T-helper 2 cell treated with Interferon-gamma antibody and Interleukin-4, amounts not matched to agents 5 μg/mL and 100 μg/mL, for 36 hours (primary cell): ENCODE measurements at regions not wholly inside any gene's neighbourhood (a gene's known extent, or its start where the extent isn't known, plus 50 kb on each side); places are given as distances from the start of the nearest gene placed in this dataset.

Experiments
- DNase-seq: peaks from one replicate; pipeline ENCODE4 v3.0.0; 2021; ENCODE audit warnings: low spot score
- H3K27ac Mint-ChIP-seq: one replicate; pipeline ENCODE4 v1.8.0; 2021; ENCODE audit warnings: mild to moderate bottlenecking, mixed read lengths
- H3K27me3 Mint-ChIP-seq: one replicate; pipeline ENCODE4 v1.8.0; 2021; ENCODE audit warnings: low read depth, mixed read lengths
- H3K36me3 Mint-ChIP-seq: one replicate; pipeline ENCODE4 v1.8.0; 2021; ENCODE audit warnings: low read depth, mixed read lengths
- H3K4me1 Mint-ChIP-seq: one replicate; pipeline ENCODE4 v1.8.0; 2021; ENCODE audit warnings: low read depth, mixed read lengths
- H3K4me3 Mint-ChIP-seq: one replicate; pipeline ENCODE4 v1.8.0; 2022; ENCODE audit warnings: mild to moderate bottlenecking, moderate library complexity, mixed read lengths
- H3K9me3 Mint-ChIP-seq: one replicate; pipeline ENCODE4 v1.8.0; 2021; ENCODE audit warnings: mixed read lengths

DNA sequence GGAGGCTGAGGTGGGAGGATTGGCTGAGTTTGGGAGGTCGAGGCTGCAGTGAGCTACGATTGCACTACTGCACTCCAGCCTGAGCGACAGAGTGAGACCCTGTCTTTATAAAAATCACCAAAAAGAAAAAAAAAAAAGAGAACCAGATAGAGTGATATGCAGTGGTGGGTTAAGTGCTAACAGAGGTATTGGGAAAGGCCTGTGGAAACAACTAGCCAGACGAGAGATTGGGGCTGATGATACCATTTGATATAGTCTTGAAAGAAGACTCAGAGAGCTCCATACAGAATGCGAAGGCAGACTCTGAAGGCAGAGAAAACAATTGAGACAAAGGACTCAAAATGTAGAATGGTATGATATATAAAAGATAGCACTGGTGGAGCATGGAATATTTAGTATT is 134.1 kb downstream of the CDC42EP3 start:
- Mint-ChIP-seq H3K27me3 (peaks cover 34% of the 10 kb centered on the region), H3K27ac (no peak overlapping the region)

DNA sequence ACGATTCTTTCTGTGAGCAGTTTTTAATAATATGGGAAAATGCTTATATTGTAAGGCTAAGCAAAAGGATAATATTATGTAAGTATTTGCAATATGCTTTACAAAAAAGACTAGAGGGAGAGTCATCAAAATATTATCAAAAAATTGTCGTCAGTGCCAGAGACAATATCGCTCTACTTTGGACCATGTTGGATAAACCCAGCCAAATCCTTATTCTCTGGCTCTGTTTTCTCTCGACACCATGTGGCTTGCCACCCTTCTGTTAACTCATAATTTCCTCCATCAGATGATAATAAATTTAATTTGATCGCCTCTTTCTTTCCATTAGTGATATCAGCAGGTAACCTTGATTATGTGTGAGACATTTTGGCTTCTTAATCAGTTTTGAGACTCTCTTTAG is 129.9 kb downstream of the CDC42EP3 start:
- Mint-ChIP-seq H3K9me3 (no peaks in the 10 kb centered on the region), H3K4me1 (no peaks in the 10 kb centered on the region), H3K4me3 (no peak overlapping the region), H3K27ac (no peak overlapping the region), H3K36me3 (no peaks in the 10 kb centered on the region), H3K27me3 (peaks cover 41% of the 10 kb centered on the region)
- DNase-seq, result no peak

More for the DNA sequence above, 134.1 kb downstream of the CDC42EP3 start:
- no peak overlapping the region for H3K4me3 Mint-ChIP-seq
- peaks cover 3% of the 10 kb centered on the region for H3K4me1 Mint-ChIP-seq
- H3K9me3 Mint-ChIP-seq, result no peaks in the 10 kb centered on the region
- H3K36me3 Mint-ChIP-seq, result no peaks in the 10 kb centered on the region
- no peak for DNase-seq

DNA sequence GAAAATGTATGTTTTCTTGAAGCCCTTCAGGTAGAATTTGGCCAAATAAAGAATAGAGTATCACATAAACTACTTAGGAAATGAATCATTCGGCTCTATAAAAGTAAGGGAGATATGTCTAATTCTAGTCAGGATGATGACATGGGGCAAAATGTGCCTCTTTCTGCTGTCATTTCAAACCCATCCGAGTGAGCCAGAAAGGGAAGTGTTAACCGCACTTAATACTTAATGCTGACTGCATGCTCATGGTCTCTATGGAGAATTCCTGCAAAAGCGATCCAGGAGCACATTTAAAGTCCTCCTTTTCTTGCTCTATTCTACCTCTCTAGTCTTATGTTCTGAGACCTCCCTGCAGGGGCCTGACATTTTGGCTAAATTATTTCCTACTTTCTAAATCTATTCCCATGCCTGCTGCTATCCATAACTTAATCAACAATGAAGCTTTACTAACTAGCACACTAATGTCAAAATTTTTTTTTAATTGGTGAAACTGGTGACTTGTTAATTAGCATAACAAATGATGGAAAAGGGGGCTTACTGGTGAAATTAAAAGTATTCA is 127.4 kb downstream of the CDC42EP3 start:
- Mint-ChIP-seq H3K36me3 (no peaks in the 10 kb centered on the region), H3K27me3 (peaks cover 35% of the 10 kb centered on the region), H3K27ac (no peak overlapping the region), H3K4me1 (no peaks in the 10 kb centered on the region), H3K9me3 (no peaks in the 10 kb centered on the region), H3K4me3 (no peak overlapping the region)
- no peak for DNase-seq

DNA sequence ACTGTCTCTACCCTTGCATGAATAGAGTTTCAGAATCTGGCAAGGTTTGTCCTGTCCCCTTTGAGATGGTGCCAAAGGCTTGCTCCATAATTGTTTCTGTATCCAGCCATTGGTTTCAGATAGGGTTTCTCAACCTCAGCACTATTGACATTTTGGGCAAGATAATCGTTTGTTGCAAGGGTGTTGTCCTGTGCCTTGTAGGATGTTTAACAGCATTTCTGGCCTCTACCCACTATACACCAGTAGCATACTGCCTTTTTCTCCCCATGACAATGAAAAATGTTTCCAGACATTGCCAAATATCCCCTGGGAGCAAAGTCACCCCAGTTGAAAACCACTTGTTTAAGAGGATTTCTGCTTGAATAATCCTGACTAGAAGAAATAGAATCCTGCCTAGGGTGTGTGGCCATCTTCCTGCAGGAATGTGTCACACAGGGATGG is 126.8 kb downstream of the CDC42EP3 start:
- Mint-ChIP-seq H3K9me3 (no peaks in the 10 kb centered on the region), H3K4me3 (no peak overlapping the region), H3K27ac (no peak overlapping the region), H3K36me3 (no peaks in the 10 kb centered on the region), H3K4me1 (no peaks in the 10 kb centered on the region), H3K27me3 (peaks cover 32% of the 10 kb centered on the region)
- no peak for DNase-seq

DNA sequence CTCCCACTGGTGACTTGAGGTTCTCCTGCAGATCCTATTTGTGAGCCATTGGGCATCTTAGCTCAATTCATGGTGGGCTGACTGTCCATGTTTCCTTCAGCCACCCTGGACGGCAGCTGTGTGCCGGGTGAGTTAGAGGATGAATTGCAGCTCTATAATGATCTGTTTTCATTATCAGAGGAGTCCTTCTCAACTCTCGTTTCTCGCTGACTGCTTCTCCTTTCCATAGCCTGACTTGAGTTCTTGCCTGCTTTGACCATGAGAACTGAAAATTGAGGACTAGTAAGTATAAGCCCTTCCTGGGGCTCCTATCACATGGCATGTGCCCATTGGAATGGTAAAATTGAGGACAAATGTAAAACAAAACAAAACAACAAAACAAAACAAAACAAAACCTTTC is 121.8 kb downstream of the CDC42EP3 start:
- no peak for DNase-seq
- Mint-ChIP-seq H3K27ac (no peak overlapping the region), H3K4me1 (peaks cover 7% of the 10 kb centered on the region), H3K4me3 (no peak overlapping the region), H3K27me3 (peaks cover 5% of the 10 kb centered on the region), H3K36me3 (no peaks in the 10 kb centered on the region), H3K9me3 (no peaks in the 10 kb centered on the region)

DNA sequence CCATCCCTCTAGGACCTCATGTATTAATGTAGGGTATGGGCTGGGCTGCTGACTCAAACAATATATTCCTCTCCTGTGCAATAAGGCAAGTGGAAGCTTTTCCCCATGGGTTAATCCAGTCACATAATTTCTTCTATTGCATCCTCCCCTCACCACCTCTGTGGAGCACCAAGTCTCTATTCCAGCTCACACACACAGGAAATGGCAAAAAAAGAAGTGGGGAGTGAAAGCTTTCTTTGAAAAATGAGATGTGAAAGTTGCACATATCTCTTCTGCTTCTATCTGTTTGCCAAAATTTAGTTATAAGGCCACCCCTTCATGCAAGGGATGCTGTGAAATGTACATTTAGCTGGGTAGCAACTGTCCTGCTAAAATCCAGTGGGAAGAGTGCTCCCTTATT is 121.3 kb downstream of the CDC42EP3 start:
- Mint-ChIP-seq H3K9me3 (no peaks in the 10 kb centered on the region), H3K27ac (no peak overlapping the region), H3K4me3 (no peak overlapping the region), H3K36me3 (no peaks in the 10 kb centered on the region), H3K27me3 (no peaks in the 10 kb centered on the region), H3K4me1 (peaks cover 7% of the 10 kb centered on the region)
- DNase-seq, result no peak

DNA sequence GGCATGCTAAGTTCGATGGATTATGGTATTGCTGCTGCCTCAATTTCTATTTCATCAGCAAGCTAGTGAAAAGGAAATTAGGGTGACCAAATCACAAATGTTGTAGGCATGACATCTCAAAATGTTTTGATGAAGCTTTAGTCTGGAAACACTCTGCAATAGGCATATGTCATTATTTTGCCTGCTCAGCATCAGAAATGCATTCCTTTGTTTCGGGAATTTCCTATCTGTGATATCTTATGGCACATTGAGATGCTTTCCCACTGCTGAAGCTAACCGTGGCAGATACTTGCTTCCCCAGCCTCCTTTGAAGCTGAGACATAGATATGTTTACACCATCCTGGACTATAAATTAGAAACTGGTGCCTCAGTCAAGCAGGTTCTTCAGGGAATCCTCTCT is 119.7 kb downstream of the CDC42EP3 start:
- no peak overlapping the region for H3K4me3 Mint-ChIP-seq
- no peaks in the 10 kb centered on the region for H3K27me3 Mint-ChIP-seq
- no peaks in the 10 kb centered on the region for H3K9me3 Mint-ChIP-seq
- no peak overlapping the region for H3K27ac Mint-ChIP-seq
- H3K4me1 Mint-ChIP-seq, result peaks cover 7% of the 10 kb centered on the region
- H3K36me3 Mint-ChIP-seq, result no peaks in the 10 kb centered on the region
- DNase-seq, result no peak

DNA sequence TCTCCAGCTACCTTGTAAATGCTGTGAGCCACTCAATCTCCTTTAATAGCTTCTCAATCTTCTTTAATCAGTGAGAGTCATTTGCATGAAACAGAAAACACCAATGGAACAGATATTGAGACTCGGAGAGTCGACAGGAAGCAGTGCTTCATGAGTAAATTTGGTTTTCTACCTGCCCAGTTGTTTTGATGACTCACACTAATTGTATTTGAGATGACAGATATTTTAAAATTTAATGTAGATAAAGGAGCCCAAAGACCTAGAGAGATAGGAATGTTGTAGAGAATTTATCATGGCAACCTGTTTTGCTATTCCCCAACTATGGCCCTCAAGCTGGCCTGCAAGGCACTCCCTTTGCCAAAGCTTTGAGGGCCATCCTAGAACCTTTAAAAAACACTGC is 119.1 kb downstream of the CDC42EP3 start:
- no peak overlapping the region for H3K27ac Mint-ChIP-seq
- no peaks in the 10 kb centered on the region for H3K9me3 Mint-ChIP-seq
- H3K27me3 Mint-ChIP-seq, result no peaks in the 10 kb centered on the region

DNA sequence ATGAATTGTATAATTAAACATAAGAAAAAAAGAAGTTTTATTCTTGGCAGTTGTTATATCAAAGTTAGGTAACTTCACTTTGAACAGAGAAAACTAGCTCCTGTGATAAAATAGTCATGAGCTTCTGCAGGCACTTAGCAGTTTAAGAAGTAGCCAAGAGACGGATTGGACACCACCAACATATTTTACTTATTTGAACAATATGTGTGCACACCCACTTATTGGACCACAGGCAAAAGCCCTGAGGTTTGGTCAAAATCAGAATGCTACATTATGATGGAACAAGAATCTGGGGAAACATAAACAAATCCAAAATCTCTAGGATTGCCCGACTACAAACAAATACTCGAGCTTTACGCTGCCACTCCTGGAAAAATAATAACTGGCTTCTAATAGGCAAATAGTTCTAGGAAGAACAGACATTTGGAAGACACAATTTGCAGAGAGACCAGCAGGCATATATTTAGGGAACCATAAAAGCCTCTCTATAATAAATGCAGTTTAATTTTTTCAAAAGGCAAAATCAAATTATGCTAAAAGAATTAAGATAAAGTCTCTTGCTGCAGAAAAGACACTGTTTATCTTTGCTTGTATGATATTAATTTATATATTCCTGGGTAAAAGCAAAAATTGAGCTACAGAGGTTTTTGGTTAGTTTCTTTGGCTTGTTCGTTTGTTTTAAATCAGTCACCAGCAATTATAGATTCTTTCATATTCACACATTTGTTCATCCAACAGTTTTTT is 117.9 kb downstream of the CDC42EP3 start:
- Mint-ChIP-seq H3K27me3 (no peaks in the 10 kb centered on the region), H3K27ac (no peak overlapping the region), H3K4me1 (peaks cover 10% of the 10 kb centered on the region), H3K36me3 (no peaks in the 10 kb centered on the region), H3K9me3 (no peaks in the 10 kb centered on the region), H3K4me3 (no peak overlapping the region)
- no peak for DNase-seq

More for the DNA sequence above, 119.1 kb downstream of the CDC42EP3 start:
- Mint-ChIP-seq H3K4me1 (peaks cover 7% of the 10 kb centered on the region), H3K4me3 (no peak overlapping the region), H3K36me3 (no peaks in the 10 kb centered on the region)
- no peak for DNase-seq

DNA sequence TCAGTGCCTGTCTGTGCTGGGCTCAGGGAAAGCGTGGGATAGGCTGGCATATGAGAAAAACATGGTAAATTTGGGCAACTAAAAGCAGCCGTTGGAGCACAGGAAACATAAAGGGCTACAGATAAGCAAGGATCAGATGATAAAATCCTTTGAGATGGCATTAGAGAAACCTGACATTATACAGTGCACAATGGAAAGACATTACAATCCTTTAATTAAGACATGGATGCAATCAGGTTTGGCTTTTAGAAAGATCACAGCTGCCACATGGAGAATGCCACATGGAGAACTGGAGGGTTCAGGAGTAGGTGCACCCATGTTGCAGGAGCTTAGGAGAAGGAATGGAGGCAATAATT is 117.3 kb downstream of the CDC42EP3 start:
- no peak overlapping the region for H3K4me3 Mint-ChIP-seq
- H3K36me3 Mint-ChIP-seq, result no peaks in the 10 kb centered on the region
- DNase-seq, result no peak
- H3K27me3 Mint-ChIP-seq, result no peaks in the 10 kb centered on the region
- H3K27ac Mint-ChIP-seq, result no peak overlapping the region
- peaks cover 13% of the 10 kb centered on the region for H3K4me1 Mint-ChIP-seq
- H3K9me3 Mint-ChIP-seq, result no peaks in the 10 kb centered on the region

DNA sequence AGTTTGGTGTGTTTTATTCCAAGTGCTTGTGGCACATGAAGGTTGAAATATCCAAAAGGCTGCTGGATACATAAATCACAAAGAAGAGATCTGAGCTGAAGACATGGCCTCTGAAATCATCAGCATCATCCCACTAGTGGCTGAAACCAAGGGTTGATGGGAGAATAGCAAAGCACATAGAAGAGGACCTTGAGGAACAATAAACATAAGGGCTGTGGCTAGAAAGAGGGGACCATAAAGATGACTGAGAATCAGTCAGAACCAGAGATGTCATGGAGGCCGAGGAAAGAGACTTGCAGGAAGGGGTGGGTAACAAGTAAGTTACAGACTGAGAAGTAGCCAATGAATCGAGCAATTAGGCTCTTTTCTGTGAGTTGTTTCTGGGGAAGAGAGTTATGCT is 116.8 kb downstream of the CDC42EP3 start:
- no peak for DNase-seq
- Mint-ChIP-seq H3K27ac (no peak overlapping the region), H3K36me3 (no peaks in the 10 kb centered on the region), H3K9me3 (no peaks in the 10 kb centered on the region), H3K27me3 (no peaks in the 10 kb centered on the region), H3K4me3 (no peak overlapping the region), H3K4me1 (peaks cover 13% of the 10 kb centered on the region)

DNA sequence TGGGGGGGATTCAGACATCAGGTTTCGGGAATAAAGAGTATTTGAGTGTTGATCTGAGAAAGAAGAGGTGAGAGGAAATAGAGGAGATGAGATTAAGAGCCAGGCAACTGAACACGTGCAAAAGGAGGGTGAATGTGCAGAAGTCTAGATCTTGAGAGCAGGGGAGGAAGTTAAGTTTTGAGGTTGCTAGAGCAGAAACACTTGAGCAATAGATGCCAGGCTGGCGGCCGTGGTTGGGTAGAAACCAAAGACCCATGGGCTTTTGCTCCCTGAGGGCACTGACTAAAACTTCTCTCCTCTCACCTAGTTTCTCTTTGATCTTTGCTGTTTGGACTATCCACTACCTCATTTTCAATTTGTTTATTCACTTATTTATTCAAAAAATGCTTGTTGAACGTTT is 116.0 kb downstream of the CDC42EP3 start:
- Mint-ChIP-seq H3K4me3 (no peak overlapping the region), H3K27ac (no peak overlapping the region), H3K4me1 (peaks cover 9% of the 10 kb centered on the region), H3K36me3 (no peaks in the 10 kb centered on the region), H3K27me3 (no peaks in the 10 kb centered on the region), H3K9me3 (no peaks in the 10 kb centered on the region)
- DNase-seq, result no peak

DNA sequence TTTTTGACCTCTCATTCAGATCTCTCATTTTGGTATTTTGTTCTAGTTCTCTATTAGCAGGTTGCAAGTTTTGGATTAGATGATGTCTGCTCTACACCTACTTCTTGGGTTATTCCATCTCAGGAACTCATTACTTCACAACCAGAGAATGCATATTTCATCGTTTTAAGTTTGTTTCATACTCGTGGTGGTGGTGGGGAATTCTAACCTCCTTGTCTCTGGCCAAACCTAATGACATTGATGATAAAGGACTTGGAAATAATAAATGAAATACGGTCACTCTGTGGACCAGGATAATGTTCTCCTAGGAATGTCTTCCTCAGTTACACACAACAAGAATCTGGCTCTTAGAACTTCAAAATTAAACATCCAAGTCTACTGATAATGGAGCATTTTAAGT is 115.2 kb downstream of the CDC42EP3 start:
- no peak for DNase-seq
- Mint-ChIP-seq H3K4me3 (no peak overlapping the region), H3K27me3 (no peaks in the 10 kb centered on the region), H3K9me3 (no peaks in the 10 kb centered on the region), H3K4me1 (peaks cover 14% of the 10 kb centered on the region), H3K36me3 (no peaks in the 10 kb centered on the region), H3K27ac (no peak overlapping the region)

DNA sequence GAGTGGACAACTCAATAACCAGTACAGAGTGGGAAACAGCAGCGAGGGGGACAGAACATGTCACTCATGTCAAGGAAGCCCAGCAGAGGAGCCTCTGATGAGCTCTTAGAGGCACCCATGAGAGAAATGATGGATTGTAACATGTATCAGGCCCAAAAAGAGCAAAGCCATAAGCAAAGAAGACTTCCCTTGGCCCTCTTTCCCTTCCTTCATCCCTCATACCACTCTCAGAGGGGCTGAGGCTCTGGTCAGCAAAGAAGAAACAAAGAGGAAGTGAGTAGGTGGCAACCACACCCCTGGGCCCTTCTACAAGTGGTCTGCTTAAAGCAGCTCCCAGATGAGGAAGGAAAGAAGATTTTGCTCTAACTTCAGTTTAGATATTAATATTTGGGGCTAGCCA is 112.8 kb downstream of the CDC42EP3 start:
- Mint-ChIP-seq H3K4me1 (peaks cover 28% of the 10 kb centered on the region), H3K9me3 (no peaks in the 10 kb centered on the region), H3K27ac (no peak overlapping the region), H3K27me3 (no peaks in the 10 kb centered on the region), H3K4me3 (no peak overlapping the region), H3K36me3 (no peaks in the 10 kb centered on the region)
- no peak for DNase-seq
